Hematopoietic multipotent progenitor cell treated with erythropoietin and hydrocortisone succinate and interleukin-3 and kit ligand, for 6 days (in vitro differentiated cells): ENCODE measurements at regions not wholly inside any gene's neighbourhood (a gene's known extent, or its start where the extent isn't known, plus 50 kb on each side); places are given as distances from the start of the nearest gene placed in this dataset.

Experiments
- DNase-seq: peaks from one replicate; pipeline ENCODE4 v3.0.0-alpha.2; 2015

- DNase-seq, result no peak
These were observed 129.3 kb upstream of the STC2 start for GRCh38 chr5:173457482-173457881.

DNA sequence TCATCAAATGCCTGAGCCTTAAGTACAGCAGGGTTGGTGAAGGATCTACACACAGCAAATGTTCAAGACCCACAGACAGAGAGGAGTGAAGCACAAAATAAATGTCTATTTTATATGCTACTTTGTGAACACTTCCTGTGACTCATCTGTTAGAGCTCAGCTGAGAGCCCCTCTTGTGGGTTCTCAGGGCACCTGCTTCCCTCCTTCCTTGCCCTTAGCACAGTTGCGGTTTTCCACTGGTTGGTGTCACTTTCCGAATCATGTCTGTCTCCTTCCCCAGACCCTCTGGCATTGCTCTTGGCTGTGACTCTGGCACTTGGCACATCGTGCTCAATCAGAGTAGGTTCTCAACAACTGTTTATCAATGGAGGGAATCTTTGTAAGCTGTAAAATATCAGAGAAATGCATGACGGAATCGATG lies 128.5 kb upstream of the STC2 start:
- DNase-seq, result no peak

DNA sequence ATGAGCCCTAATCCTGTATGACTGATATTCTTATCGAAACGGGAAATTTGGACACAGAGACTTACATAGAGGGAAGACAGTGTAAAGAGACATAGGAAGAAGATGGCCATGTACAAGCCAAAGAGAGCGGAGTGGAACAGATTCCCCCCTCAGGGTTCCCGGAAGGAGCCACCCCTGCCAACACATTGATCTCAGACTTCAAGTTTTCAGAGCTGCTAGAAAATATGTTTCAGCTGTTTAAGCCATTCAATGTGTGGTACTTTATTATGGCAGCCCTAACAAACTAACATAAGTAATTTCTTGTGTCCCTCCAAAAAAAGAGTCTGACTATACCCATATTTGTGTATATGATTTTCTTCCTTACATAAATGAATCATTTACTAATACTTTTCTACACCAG lies 128.0 kb upstream of the STC2 start:
- DNase-seq, result no peak

- no peak for DNase-seq
These were observed 127.4 kb upstream of the STC2 start for GRCh38 chr5:173455599-173455957.

DNA sequence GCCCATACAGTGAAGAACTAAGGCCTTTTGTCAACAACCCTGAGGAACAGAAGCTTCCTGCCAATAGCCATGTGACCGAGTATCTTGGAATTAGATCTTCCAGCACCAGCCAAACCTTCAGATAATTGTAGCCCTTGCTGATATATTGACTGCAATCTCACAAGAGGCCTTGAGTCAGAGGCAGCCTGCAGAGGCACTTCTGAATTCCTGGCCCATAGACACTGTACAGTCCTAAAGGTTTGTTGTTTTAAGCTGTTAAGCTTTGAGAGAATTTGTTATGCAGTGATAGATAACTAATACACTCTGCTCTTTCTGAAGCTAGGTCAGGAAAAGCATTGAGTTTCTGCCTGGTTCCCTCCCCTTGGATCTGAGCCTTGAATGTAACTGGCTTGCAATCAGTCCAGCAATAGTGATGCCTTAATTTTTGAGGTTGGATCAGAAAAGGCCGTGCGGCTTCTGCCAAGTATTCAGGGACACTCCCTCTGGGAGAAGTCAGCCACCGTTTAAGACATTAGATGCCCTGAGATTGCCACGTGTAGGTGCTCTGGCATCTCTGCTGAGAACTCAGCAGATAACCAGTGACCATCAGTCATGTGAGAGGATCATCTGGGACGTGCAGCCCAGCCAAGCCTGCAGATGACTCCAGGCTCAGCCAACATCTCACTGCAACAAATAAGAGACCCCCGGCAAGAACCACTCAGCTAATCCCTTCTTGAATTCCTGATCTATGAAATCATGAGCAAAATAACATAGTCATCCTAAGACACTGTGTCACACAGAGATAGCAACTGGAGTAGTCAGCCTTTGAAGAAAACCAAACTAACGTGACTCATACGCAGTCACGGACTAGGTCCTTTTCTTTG lies 126.8 kb upstream of the STC2 start:
- DNase-seq, result no peak

- DNase-seq, result no peak
These were observed 126.1 kb upstream of the STC2 start for GRCh38 chr5:173454361-173454735.

- no peak for DNase-seq
These were observed 125.0 kb upstream of the STC2 start for GRCh38 chr5:173453167-173453566.

GRCh38 chr5:173452119-173452905 lies 124.1 kb upstream of the STC2 start:
- DNase-seq, result no peak

DNA sequence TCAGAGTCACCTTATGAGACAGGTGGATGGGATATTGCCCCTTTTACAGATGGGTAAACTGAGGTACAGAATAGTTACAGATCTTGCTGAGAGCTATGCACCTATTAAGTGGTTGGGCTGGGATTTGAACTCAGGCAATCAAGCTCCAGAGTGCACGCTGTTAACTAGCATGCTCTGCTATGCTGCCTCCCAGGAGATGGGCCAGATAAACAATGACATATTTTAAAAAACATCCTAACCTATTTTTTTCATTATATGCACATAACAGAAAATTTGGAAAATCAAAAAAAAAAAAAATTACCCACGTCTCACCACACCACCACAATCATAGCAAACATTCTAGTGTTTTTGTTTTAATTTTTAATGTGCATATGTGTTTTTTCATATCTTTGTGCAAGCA lies 123.4 kb upstream of the STC2 start:
- no peak for DNase-seq

GRCh38 chr5:173451031-173451430 lies 122.8 kb upstream of the STC2 start:
- DNase-seq, result peak; percentile 41

DNA sequence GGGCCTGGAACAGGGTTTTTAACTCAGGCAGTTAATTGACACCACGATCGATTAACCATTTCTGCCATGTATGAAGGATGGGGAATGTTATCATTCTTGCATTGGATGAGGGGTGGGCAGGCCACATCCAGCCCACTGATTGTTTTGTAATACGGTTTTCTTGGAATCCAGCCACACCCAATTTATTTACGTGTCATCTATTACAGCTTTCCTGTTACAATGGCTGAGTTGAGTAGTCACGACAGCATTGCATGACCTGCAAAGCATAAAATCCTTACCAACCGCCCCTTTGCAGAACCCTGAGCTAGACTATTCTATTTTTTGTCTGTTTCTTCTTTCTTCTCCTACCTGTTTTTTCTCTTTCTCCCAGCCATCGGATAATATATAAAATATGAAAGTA lies 122.0 kb upstream of the STC2 start:
- no peak for DNase-seq

- no peak for DNase-seq
These were observed 120.6 kb upstream of the STC2 start for GRCh38 chr5:173448856-173449255.

- DNase-seq, result no peak
These were observed 115.8 kb upstream of the STC2 start for GRCh38 chr5:173443971-173444370.

- DNase-seq, result no peak
These were observed 112.9 kb upstream of the STC2 start for GRCh38 chr5:173441053-173441628.

DNA sequence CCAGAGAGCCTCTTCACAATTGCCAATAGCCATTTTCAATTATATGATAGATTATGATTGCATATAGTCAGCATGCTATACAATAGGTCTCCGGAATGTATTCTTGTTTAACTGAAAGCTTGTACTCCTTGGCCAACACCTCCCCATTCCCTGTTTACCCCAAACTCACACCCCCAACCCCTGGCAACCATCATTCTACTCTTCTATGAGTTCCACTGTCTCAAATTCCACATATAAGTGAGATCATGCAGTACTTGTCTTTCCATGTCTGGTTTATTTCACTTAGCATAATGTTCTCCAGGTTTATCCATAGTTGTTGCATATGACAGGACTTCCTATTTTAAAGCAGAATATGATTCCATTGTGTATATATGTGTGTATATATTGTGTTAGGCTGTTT lies 110.7 kb upstream of the STC2 start:
- no peak for DNase-seq

GRCh38 chr5:173435447-173435846 lies 107.2 kb upstream of the STC2 start:
- no peak for DNase-seq

DNA sequence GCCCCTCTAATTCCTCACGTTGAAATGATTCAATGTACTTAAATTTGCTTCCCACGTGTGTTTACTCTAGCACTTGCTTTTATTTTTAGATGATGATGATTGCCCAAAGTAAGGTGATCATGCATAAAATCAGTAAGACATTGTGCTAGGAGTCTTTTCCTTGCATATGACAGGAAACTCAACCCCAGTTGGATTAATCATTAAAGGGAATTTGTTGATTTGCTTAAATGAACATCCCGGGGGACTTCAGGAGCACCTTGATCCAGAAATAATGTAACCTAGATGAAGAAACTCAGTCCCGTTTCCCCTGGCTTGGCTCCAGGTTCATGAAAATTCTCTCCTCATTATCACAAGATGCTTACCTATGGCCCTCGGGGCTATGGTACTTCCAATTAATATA lies 106.1 kb upstream of the STC2 start:
- DNase-seq, result no peak

DNA sequence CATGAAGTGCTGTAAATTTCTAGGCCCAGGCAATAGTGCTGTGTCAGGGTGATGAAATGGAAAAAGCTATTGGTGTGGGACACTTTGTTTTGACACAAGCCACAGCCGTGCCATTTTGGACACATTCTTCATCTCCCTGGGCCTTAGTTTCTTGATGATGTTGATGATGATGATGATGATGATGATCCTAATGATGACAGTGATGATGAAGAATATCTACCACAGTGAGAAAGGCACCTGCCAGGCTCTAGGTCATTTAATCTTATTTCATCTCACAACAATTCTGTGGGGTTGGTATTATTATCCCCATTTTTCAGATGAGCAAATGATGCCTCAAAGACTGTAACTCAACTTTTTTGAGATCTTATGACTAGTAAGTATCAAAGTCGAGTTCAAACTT lies 102.2 kb upstream of the STC2 start:
- DNase-seq, result no peak

GRCh38 chr5:173429489-173430150 lies 101.4 kb upstream of the STC2 start:
- DNase-seq, result no peak

GRCh38 chr5:173423452-173424117 lies 95.4 kb upstream of the STC2 start:
- DNase-seq, result no peak

- DNase-seq, result no peak
These were observed 91.9 kb upstream of the STC2 start for GRCh38 chr5:173420108-173420507.

DNA sequence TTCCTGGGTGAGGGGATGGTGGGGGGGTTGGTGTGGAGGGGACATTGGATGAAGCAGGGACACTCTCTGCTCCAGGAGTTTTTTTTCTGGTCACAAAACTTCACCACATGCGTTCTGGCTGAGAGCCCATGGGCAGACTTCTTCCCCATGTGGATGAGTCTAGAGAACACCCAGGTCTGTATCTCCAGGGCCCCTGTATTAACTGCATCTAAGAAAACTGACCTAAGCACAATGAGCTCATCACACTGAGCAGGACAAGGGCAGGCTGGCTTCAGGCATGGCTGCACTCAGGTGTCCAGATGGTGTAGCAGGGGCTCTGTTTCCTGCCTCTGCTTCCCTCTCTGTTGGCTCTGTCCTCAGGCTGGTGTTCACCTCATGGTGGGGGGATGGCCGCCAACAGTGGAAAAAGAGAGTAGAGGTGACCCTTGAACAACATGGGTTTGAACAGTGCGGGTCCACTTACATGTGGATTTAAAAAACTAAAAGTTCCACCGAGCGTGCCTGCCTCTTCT lies 85.3 kb upstream of the STC2 start:
- no peak for DNase-seq

DNA sequence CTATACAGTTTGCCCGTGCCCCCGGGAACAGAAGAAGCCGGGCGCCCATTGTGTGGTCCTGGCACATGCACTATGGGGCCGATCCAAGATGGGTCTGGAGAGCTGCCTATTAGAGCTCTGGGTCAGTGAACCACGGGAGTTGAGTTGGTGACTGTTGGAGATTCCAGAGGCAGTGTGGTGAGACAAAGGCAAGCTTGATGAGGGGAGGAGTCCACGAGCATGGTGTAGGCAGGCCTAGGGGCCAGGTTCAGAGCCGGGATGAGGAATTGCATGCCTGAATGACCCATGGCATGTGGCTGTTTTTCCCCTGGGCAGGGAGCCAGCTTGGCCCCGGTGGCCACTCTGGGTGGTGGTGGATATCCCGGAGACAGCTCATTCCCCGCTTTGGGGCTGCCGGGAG lies 84.4 kb upstream of the STC2 start:
- no peak for DNase-seq
